HEK293 (cell line): ENCODE measurements at regions not wholly inside any gene's neighbourhood (a gene's known extent, or its start where the extent isn't known, plus 50 kb on each side); places are given as distances from the start of the nearest gene placed in this dataset.

ENCODE experiments used
- CTCF ChIA-PET: fragments of 350-600 bp; formaldehyde crosslinking; extraction: SDS; loops from one replicate; lab custom pipeline; 2021; ENCODE audit warnings: antibody characterized with exemption; lab: Yijun Ruan, JAX
- POLR2A ChIA-PET: fragments of 300-600 bp; formaldehyde crosslinking; extraction: SDS; loops from one replicate; lab custom pipeline; 2020; ENCODE audit warnings: antibody characterized with exemption, inconsistent platforms; lab: Yijun Ruan, JAX
- H3K27ac ChIP-seq: fragments of 200-500 bp; sonication (Bioruptor generic); 2 replicates; pipeline ENCODE4 v1.5.1; 2014; ENCODE audit warnings: low read depth, low read length, control low read depth, inconsistent platforms; ENCODE audit errors: extremely low read depth
- H3K36me3 ChIP-seq, 2 experiments: fragments of 200-500 bp in 1 of 2; sonication (Bioruptor generic) in 1 of 2; 1 replicate in 1 of 2; 2 replicates in 1 of 2; pipeline ENCODE4 v1.5.1; 2014 to 2017; ENCODE audit warnings: inconsistent platforms in 2 of 2, low read length in 2 of 2; ENCODE audit not compliant: control insufficient read depth in 2 of 2, insufficient read depth in 1 of 2
- H3K4me1 ChIP-seq: fragments of 200-500 bp; sonication (Bioruptor generic); 2 replicates; pipeline ENCODE4 v1.5.1; 2014; ENCODE audit warnings: mild to moderate bottlenecking, low read length, inconsistent platforms; ENCODE audit not compliant: control insufficient read depth, insufficient read depth
- H3K4me3 ChIP-seq: 2 replicates; pipeline ENCODE4 v1.5.1; 2011; ENCODE audit warnings: low read depth, mild to moderate bottlenecking, control low read depth, low read length, moderate library complexity
- H3K9me3 ChIP-seq: fragments of 200-500 bp; sonication (Bioruptor generic); 2 replicates; pipeline ENCODE4 v1.5.1; 2014; ENCODE audit warnings: low read depth, low read length, inconsistent platforms; ENCODE audit not compliant: control insufficient read depth, insufficient read depth
- BCL11B ChIP-seq: fragments of 450-650 bp; formaldehyde crosslinking; IDR thresholded peaks from 2 replicates; pipeline ENCODE4 v1.5.1; 2016; ENCODE audit warnings: low read depth, missing biosample characterization, missing genetic modification characterization
- ZBTB7A ChIP-seq: fragments of 450-650 bp; formaldehyde crosslinking; IDR thresholded peaks from 2 replicates; pipeline ENCODE4 v1.5.1; 2016; ENCODE audit warnings: low read depth, missing biosample characterization, missing genetic modification characterization
- ZFP41 ChIP-seq: fragments of 450-650 bp; formaldehyde crosslinking; IDR thresholded peaks from 2 replicates; pipeline ENCODE4 v1.5.1; 2016; ENCODE audit warnings: missing biosample characterization, missing genetic modification characterization, borderline replicate concordance
- ZNF174 ChIP-seq: fragments of 450-650 bp; formaldehyde crosslinking; IDR thresholded peaks from 2 replicates; pipeline ENCODE4 v1.5.0; 2017; ENCODE audit warnings: missing biosample characterization, mild to moderate bottlenecking, missing genetic modification characterization
- ZNF341 ChIP-seq: fragments of 450-650 bp; formaldehyde crosslinking; IDR thresholded peaks from 2 replicates; pipeline ENCODE4; 2016; ENCODE audit warnings: low read depth, missing biosample characterization, missing genetic modification characterization
- ZNF423 ChIP-seq: fragments of 450-650 bp; formaldehyde crosslinking; IDR thresholded peaks from 2 replicates; pipeline ENCODE4 v1.5.1; 2016; ENCODE audit warnings: missing biosample characterization, missing genetic modification characterization
- ZNF514 ChIP-seq: fragments of 450-650 bp; formaldehyde crosslinking; IDR thresholded peaks from 2 replicates; pipeline ENCODE4 v1.5.1; 2016; ENCODE audit warnings: missing biosample characterization, missing genetic modification characterization
- ZNF529 ChIP-seq: fragments of 450-650 bp; formaldehyde crosslinking; IDR thresholded peaks from 2 replicates; pipeline ENCODE4 v1.5.1; 2017; ENCODE audit warnings: missing genetic modification characterization, missing biosample characterization; ENCODE audit not compliant: insufficient replicate concordance
- ZNF777 ChIP-seq: fragments of 450-650 bp; formaldehyde crosslinking; IDR thresholded peaks from 2 replicates; pipeline ENCODE4 v1.5.1; 2017; ENCODE audit warnings: missing biosample characterization, missing genetic modification characterization, borderline replicate concordance
- ZNF785 ChIP-seq: fragments of 450-650 bp; formaldehyde crosslinking; IDR thresholded peaks from 2 replicates; pipeline ENCODE4 v1.5.1; 2016; ENCODE audit warnings: missing biosample characterization, missing genetic modification characterization
- TF ChIP-seq, protein P1 (sequence below): fragments of 450-650 bp; formaldehyde crosslinking; IDR thresholded peaks from 2 replicates; pipeline ENCODE4 v1.5.1; 2016; ENCODE audit warnings: missing biosample characterization, missing genetic modification characterization
- TF ChIP-seq, protein P2 (sequence below): fragments of 450-650 bp; formaldehyde crosslinking; IDR thresholded peaks from 2 replicates; pipeline ENCODE4 v1.5.1; 2016; ENCODE audit warnings: missing biosample characterization, missing genetic modification characterization, low read depth
- TF ChIP-seq, protein P3 (sequence below): fragments of 450-650 bp; formaldehyde crosslinking; IDR thresholded peaks from 2 replicates; pipeline ENCODE4 v1.5.1; 2016; ENCODE audit warnings: missing biosample characterization, missing genetic modification characterization, borderline replicate concordance
- TF ChIP-seq, protein P4 (sequence below): fragments of 450-650 bp; formaldehyde crosslinking; IDR thresholded peaks from 2 replicates; pipeline ENCODE4 v1.5.1; 2016; ENCODE audit warnings: missing biosample characterization, missing genetic modification characterization, borderline replicate concordance

DNA sequence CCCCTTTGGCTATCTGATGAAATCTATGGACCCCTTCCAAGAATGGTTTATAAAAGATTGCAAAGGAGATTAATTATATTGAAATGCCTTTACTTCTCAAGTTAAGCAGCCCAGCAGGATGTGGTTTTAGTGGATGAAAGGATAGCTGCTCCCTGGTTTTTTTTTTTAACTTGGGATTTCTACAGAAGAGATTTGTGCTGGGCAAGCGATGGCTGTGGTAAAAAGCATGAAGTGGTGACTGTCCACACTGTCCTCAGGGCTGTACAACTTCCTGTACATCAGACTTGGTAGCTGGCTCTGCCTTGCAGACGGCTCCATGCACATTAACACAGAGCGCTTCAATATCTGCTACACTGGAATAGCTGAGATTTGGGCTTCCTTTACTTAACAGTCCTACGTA lies 321.7 kb downstream of the DHX15 start:
- ChIA-PET CTCF (no interaction called here), POLR2A (no interaction called here)
- TF ChIP-seq ZNF174 (tag by site-specific recombination), result no peak
- no peak overlapping the region for H3K27ac ChIP-seq
- no peak overlapping the region for H3K4me3 ChIP-seq
- H3K4me1 ChIP-seq, result no peaks in the 10 kb centered on the region
- no peaks in the 10 kb centered on the region for H3K36me3 ChIP-seq
- H3K9me3 ChIP-seq, result no peaks in the 10 kb centered on the region

DNA sequence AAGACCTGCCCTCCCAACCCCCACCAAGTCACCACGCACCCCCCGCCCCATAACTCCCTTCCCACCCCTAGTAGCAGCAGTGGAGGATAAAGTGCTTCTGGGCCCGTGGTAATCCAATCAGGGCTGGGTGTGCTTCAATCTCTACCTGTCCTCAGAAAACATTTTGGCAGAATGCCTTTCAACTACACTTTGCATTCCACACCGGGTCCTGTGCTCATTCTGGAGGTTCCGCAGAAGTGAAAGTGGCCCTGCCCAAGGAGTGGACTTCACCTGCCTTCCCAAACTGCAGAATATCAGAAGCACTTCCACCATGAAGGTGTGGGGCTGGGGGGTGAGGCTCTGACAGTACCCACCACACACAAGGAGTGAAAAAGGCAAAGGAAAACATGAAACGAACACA lies 322.3 kb downstream of the DHX15 start:
- H3K27ac ChIP-seq, result no peak overlapping the region
- CTCF ChIA-PET, result no interaction called here

More for the DNA sequence above, 322.3 kb downstream of the DHX15 start:
- H3K4me3 ChIP-seq, result no peak overlapping the region
- no peaks in the 10 kb centered on the region for H3K4me1 ChIP-seq
- no peaks in the 10 kb centered on the region for H3K36me3 ChIP-seq
- TF ChIP-seq ZNF529 (tag by site-specific recombination) (no peak), ZNF174 (tag by site-specific recombination) (no peak), ZNF514 (tag by site-specific recombination) (no peak), ZNF785 (tag by site-specific recombination) (no peak), ZNF777 (tag by site-specific recombination) (no peak), ZFP41 (no peak), ZNF423 (tag by site-specific recombination) (no peak), ZNF341 (no peak), BCL11B (no peak), ZBTB7A (tag by site-specific recombination) (no peak)
- TF ChIP-seq, protein P1, sequence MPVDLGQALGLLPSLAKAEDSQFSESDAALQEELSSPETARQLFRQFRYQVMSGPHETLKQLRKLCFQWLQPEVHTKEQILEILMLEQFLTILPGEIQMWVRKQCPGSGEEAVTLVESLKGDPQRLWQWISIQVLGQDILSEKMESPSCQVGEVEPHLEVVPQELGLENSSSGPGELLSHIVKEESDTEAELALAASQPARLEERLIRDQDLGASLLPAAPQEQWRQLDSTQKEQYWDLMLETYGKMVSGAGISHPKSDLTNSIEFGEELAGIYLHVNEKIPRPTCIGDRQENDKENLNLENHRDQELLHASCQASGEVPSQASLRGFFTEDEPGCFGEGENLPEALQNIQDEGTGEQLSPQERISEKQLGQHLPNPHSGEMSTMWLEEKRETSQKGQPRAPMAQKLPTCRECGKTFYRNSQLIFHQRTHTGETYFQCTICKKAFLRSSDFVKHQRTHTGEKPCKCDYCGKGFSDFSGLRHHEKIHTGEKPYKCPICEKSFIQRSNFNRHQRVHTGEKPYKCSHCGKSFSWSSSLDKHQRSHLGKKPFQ (tag by site-specific recombination), result no peak
- TF ChIP-seq, protein P2, sequence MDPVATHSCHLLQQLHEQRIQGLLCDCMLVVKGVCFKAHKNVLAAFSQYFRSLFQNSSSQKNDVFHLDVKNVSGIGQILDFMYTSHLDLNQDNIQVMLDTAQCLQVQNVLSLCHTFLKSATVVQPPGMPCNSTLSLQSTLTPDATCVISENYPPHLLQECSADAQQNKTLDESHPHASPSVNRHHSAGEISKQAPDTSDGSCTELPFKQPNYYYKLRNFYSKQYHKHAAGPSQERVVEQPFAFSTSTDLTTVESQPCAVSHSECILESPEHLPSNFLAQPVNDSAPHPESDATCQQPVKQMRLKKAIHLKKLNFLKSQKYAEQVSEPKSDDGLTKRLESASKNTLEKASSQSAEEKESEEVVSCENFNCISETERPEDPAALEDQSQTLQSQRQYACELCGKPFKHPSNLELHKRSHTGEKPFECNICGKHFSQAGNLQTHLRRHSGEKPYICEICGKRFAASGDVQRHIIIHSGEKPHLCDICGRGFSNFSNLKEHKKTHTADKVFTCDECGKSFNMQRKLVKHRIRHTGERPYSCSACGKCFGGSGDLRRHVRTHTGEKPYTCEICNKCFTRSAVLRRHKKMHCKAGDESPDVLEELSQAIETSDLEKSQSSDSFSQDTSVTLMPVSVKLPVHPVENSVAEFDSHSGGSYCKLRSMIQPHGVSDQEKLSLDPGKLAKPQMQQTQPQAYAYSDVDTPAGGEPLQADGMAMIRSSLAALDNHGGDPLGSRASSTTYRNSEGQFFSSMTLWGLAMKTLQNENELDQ (tag by site-specific recombination), result no peak
- TF ChIP-seq, protein P3, sequence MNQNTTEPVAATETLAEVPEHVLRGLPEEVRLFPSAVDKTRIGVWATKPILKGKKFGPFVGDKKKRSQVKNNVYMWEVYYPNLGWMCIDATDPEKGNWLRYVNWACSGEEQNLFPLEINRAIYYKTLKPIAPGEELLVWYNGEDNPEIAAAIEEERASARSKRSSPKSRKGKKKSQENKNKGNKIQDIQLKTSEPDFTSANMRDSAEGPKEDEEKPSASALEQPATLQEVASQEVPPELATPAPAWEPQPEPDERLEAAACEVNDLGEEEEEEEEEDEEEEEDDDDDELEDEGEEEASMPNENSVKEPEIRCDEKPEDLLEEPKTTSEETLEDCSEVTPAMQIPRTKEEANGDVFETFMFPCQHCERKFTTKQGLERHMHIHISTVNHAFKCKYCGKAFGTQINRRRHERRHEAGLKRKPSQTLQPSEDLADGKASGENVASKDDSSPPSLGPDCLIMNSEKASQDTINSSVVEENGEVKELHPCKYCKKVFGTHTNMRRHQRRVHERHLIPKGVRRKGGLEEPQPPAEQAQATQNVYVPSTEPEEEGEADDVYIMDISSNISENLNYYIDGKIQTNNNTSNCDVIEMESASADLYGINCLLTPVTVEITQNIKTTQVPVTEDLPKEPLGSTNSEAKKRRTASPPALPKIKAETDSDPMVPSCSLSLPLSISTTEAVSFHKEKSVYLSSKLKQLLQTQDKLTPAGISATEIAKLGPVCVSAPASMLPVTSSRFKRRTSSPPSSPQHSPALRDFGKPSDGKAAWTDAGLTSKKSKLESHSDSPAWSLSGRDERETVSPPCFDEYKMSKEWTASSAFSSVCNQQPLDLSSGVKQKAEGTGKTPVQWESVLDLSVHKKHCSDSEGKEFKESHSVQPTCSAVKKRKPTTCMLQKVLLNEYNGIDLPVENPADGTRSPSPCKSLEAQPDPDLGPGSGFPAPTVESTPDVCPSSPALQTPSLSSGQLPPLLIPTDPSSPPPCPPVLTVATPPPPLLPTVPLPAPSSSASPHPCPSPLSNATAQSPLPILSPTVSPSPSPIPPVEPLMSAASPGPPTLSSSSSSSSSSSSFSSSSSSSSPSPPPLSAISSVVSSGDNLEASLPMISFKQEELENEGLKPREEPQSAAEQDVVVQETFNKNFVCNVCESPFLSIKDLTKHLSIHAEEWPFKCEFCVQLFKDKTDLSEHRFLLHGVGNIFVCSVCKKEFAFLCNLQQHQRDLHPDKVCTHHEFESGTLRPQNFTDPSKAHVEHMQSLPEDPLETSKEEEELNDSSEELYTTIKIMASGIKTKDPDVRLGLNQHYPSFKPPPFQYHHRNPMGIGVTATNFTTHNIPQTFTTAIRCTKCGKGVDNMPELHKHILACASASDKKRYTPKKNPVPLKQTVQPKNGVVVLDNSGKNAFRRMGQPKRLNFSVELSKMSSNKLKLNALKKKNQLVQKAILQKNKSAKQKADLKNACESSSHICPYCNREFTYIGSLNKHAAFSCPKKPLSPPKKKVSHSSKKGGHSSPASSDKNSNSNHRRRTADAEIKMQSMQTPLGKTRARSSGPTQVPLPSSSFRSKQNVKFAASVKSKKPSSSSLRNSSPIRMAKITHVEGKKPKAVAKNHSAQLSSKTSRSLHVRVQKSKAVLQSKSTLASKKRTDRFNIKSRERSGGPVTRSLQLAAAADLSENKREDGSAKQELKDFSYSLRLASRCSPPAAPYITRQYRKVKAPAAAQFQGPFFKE (tag by site-specific recombination), result no peak
- TF ChIP-seq, protein P4, sequence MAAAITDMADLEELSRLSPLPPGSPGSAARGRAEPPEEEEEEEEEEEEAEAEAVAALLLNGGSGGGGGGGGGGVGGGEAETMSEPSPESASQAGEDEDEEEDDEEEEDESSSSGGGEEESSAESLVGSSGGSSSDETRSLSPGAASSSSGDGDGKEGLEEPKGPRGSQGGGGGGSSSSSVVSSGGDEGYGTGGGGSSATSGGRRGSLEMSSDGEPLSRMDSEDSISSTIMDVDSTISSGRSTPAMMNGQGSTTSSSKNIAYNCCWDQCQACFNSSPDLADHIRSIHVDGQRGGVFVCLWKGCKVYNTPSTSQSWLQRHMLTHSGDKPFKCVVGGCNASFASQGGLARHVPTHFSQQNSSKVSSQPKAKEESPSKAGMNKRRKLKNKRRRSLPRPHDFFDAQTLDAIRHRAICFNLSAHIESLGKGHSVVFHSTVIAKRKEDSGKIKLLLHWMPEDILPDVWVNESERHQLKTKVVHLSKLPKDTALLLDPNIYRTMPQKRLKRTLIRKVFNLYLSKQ (tag by site-specific recombination), result no peak
- H3K9me3 ChIP-seq, result no peaks in the 10 kb centered on the region
- POLR2A ChIA-PET, result no interaction called here
